ENCODE measurements at regions not wholly inside any gene's neighbourhood (a gene's known extent, or its start where the extent isn't known, plus 50 kb on each side); places are given as distances from the start of the nearest gene placed in this dataset.
A peak's percentile ranks its signal among the peaks of the same experiment; 100 is the strongest.

DNA sequence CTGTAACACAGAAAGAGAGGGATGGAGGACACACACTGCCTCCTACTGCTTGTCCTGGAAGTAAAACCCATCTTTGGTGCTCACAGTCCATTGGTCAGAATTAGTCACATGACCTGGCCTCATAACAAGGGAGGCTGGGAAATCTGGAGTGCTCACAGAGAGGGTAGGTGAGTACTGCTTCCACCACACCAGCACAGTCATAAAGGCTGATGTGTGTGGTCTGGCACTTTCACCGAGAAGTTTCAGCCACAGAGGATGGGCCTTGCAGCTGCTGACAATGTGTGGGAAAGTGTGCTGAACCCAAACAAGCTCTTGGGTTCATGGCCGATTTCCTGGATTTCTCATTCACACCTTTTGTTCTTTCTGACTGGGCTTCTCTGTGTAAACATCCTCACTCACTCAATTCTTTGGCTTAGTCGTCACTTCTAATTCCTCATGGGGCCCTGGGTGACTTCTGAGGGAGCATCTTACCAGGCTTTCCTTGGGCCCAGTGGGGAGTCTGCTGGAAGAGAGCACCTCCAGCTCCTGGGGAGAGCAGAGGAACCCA, 100.7 kb downstream of the ASB7 start:
- peak; percentile 19 for DNase-seq (ENCODE audit: low spot score)

DNA sequence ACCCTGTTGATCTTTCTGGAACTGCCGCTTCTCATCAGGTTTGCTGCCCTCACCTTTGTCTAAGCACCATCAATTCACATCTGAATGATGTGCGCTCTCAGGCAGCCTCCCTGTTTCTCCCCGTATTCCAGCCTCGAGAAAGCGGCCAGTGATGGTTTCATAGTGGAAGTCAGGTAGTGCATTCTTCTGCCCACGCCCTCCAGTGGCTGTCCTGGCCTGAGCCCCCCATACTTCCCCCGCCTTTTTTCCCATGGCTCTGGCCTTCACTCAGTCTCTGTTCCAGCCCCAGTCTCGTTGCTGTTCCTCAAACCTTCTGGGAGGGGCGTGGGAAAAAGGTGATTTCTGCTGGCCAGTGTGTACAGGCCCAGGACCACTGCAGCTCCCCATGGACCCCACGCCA, 101.3 kb downstream of the ASB7 start:
- no peak for DNase-seq (ENCODE audit: low spot score)

DNA sequence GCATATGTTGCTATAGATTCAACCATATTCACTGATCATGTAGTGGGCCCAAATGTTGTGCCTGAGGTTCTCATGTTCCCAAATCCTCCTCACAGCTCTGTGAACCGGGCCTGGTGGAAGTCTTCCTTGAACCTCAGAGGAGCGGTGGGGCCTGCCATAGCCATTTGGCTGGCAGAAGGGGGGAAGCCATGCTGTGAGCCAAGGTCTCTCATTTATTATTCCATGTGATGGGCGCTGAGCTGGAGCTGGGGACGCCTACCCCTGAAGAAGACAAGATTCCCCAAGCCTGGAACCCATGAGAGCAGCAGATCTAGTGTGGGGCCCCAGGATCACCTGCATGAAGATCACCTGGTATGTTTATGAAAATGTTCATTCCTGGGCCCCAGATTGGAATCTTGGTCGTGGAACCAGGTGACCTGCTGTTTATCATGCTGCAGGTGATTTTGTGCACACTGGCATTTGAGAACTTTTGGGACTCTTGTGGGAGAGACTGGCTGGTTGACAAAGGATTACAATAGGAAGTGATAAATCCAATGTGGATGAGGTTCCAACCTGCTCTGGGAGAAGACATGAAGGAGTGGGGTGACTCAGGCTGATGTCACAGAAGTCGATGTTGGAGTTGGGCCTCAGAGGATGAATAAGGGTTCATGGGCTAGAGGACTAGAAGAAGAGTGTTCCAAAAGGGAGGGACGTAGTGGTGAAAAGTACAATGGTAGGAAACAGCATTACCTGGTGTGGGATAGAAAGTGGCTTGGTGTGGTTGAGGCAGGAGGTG, 102.1 kb downstream of the ASB7 start:
- no peak for DNase-seq (ENCODE audit: low spot score)

DNA sequence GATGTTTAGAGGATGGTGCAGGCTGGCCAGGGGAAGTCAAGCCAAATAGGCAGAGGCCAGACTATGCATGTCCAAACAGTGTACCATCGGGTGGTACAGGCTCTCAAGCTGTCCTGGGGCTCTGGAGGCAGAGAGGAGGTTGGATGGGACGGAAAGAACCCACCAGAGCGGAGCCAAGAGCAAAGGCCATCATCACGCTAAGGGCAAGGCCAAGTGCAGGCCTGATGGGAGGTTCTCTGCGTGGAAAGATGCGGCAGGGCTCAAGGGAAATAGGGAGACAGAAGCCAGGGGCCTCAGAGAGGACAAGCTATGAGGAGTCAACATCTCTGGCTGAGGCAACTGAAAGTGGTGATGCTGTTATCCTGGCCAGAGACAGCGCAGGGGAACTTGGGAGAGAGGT, 102.7 kb downstream of the ASB7 start:
- DNase-seq (ENCODE audit: low spot score), result no peak

DNA sequence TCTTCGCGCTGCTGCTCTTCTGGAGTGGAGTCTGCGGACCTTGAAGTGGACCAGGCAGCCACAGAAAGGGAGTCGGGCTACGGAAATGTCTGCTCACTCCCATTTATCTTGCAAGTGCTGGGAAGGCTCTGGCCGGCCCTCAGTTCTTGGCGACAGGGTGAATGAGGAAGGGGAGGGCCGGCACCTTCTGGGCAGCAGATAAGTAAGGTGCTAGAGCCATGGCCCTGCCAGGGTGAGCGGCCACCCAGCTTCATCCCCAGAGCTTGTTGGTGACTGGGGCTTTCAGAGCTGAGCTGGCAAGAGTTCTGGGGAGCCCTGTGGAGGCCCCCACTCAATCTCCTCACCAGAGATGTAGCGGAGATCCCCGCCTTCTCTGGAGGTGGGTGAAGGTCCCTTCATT, 103.5 kb downstream of the ASB7 start:
- DNase-seq (ENCODE audit: low spot score), result no peak

DNA sequence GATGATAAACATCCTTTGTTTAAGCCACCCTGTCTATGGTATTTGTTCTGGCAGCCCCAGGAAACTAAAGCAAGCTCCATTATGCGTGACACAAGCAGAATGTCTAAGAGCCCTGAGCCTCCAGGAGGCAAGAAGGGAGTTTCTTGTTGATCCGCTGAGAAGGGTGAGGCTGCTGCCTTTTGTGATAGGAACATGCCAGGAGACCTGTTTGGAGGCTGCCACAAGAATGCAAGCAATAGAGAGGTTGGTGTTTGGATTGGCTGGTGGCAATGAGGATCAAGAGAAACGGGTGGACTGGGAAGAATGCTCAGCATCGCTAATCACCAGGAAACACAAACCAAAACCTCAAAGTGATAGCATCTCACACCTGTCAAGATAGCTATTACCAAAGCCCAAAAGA, 104.8 kb downstream of the ASB7 start:
- no peak for DNase-seq (ENCODE audit: low spot score)

DNA sequence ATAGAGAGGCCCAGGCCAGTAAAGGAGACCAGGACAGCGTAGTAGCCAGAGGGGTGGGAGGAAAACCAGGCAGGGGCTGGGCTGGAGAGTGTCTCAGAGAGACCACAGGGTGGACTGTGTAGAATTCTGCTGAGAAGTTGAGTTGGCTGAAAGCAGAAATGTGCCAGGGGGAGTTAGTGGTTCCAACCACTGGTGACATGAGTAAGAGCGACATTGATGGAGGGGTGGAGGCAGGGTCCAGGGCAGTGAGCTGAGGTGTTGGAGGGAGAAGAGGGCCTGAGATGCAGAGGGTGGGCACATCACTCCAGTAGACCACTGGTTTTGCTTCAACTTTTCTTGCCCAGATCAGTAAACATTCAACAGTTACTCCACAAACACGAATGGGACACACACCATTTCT, 106.5 kb downstream of the ASB7 start:
- DNase-seq (ENCODE audit: low spot score), result no peak

DNA sequence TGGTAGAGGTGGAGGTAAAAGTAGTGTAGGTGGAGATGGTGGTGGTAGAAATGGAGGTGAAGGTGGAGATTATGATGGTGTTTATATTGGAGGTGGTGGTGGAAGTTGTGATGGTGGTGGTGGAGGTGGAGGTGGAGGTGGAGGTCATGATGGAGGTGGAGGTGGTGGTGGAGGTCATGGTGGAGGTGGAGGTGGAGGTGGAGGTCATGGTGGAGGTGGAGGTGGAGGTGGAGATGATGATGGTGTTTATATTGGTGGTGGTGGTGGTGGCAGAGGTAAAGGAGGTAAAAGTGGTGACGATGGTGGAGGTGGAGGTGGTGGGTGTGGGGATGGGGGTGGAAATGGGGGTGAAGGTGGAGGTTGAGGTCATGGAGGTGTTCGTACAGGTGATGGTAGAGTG, 107.8 kb downstream of the ASB7 start:
- no peak for DNase-seq (ENCODE audit: low spot score)

DNA sequence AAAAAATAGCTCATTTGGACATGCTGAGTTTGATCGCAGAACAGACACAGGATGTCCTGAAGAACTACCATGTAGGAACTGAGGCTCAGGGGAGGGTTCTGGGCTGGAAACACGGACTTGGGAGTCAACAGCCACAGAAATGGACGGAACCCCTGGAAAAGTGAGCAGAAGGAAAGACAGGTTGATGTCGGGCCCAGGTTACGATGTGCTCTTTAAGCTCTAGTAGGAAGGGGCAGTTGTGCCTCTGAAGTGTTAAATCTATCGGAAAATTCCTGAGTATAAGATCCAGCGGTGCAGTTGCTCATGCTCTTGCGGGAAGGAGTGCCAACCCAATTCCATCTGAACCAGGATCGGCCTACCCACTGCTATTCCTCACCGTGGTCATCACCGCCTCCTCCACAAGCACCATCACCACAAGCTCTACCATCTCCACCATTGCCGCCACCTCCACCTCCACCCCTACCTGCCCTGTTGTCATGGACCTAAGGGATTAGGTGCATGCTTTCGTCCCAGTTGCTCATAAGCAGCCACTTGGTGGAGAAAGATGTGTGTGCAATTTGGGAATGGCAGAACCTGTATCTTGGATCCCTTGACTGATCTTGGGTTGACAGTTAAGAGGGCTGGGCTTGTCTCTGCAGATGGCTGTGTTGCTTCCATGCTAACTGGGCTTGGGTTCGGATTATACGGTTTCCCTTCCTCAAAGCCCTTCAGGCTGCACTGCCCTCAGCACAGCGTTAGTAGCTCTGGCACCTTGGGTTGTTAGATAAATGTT, 108.5 kb downstream of the ASB7 start:
- no peak for DNase-seq (ENCODE audit: low spot score)

DNA sequence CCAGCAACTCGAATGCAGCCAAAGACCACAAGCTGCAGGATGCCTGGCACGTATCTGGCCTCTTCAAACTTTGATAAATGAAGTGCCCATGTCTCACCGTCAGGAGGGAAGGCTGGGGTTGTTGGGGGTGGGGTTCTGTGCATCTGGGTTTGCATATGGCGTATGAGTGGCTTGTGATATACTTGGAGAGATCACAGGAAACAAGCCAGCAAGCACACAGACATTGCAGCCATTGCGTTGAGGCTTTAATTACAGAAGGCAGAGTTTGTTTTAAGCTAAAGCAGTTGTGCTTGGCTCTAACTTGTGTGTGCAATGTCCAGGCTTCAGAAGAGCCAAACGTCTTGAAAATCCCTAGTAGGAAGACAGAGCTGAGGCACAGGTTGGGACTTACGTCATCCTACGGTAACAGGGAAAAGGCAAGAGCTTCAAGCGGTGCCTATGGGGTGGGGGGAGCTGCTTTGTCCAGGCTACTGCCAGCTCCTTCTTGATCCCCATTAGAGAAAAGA, 109.2 kb downstream of the ASB7 start:
- DNase-seq (ENCODE audit: low spot score), result peak; percentile 6

DNA sequence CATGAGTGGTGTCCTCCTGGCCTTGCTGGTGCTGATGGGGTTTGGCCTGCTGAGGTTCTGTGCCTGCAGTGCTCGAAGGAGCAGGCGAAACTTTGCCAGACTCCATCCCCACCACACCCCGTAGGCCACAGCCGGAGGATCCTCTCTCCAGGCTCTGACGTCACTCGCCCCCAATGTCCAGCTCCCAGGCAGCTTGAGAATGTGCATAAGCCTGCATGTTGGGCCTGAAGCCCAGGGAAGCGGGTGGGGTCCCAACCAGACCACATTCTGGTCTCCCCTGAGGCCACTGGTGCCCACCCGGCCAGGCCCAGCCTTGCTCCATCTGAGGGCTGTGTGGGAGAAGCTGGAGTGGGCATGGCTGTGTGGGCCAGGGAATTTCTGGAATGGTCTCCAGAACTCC, 109.8 kb downstream of the ASB7 start:
- DNase-seq (ENCODE audit: low spot score), result no peak

DNA sequence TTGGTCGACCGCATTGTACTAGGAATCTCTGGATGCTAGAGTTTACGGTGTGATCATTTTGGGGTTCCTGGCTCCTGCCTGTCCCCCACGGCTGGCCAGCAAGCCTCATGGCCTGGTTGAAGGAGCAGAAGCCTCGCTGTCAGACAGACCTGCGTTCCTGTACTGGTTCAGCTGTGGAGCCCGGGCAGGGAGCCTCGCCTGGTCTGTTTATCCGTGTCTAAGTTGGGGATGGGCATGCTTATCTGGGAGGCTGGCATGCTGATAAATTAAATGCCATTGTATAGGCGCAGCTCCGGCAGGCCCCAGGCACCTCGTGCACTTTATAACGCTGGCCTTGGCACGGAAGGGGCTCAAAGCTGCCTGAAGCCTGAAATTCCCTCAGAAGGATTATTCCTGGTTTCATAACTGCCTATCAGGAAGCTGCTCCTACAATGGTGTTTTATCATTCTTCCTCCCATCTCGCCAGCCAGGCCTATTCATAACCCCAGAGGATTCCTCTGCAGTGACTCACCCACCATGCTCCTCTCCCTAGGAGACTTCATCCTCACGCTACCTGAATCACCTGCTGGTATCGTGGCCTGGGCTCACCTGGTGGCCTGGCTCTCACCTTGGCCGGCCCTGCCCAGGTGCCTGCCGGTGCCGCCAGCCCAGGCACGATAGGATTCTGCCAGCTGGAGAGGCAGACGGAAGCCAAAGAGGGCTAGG, 110.9 kb downstream of the ASB7 start:
- no peak for DNase-seq (ENCODE audit: low spot score)

DNA sequence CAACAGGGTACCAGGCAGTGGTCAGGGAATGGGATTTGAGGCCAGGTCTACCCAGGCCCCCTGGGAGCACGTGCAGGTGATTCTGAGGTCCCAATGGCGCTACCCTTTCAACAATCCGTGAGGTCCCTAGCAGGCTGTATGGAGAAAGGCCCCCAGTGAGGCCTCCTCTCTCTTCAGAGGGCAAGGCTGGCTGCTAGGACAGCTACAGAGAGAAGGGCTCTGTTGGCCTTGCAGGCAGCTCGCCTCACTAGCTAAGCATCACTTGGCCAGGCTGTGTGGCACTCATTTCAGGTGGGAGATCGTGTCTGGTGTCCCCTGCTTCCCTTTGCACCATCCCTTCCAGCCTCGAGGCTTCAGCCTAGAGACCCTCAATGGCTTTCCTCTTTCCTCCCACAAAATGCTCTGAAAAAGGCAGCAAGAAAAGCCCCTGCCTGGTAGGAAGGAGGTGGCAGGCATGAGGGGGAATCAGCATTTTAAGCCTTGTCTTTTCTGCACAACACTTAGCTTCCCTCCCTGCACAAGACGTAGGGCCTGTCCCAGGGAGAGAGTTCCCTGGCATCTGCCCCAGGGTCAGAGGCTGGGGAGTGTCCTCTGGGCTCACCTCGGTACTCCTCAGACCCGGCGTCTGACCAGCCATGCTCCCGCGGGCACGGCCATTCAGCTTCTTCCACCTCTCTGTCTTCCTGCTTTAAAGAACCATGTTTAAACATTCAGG, 111.8 kb downstream of the ASB7 start:
- no peak for DNase-seq (ENCODE audit: low spot score)

DNA sequence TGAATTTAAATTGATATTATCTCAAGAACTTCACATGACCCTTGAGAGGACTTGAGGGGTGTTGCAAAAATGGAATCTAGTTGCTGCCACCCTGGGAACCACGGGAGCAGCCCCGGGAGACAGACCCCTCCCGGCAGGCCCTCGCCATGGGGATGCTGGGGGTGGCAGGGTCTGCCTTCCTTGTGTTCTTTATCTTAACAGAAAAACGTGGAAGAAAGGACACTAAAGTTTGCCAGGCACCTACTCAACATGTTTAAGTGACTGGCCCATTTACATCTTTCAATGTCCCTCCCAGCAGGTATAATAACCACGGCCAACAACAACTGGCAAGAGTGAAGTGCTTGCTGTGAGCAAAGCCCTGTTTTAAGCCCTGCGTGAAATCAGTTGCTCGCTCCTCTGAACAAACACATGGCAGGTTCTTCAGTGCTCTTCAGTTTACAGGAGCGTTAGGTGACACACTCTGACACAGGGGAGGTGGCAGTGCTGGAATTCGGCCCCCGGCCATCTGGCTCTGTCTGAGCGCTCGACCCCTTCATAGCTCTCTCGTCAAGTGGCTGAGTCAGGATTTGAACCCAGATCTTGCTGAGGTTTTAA, 112.5 kb downstream of the ASB7 start:
- no peak for DNase-seq (ENCODE audit: low spot score)

DNA sequence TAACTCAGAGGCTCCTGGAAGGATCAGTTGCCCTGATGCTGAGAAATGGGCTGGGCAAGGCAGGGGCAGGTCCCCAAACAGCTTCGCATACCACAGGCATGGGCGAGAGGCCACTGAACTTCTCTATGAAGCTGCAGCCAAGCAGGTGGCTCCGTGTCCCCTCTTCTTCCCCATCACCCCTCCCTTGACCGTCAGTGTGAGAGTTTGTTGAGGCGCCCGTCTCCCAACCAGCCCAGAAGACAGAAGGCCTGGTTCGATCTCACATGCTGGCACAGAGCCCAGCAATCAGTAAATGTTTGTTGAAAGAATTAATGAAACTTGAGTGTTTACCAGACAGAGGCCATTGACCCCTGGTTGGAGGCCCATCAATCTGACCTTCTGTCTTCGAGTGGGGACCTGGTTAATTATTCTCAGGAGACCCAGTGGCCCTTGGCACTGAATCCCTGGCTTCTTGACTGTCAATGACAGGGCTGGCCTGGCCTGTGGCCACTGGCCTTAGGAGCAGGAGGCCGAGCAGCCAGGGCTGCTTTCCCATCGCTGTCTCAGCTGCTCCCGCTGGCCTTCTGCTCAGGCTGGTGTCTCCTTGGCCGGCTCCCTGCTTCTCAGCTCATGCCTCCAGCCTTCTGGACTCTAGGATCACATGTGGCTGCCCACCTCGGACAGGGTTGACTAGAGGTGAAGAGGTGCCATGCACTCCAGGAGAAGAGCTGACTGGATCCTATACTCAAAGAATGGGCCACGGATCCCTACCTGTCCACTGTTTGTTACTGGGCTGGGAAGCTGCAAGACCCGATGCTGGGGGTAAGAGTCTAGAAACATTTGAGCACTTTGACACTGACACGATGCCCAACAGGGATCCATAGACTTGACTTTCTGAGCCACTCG, 113.4 kb downstream of the ASB7 start:
- DNase-seq (ENCODE audit: low spot score), result no peak

DNA sequence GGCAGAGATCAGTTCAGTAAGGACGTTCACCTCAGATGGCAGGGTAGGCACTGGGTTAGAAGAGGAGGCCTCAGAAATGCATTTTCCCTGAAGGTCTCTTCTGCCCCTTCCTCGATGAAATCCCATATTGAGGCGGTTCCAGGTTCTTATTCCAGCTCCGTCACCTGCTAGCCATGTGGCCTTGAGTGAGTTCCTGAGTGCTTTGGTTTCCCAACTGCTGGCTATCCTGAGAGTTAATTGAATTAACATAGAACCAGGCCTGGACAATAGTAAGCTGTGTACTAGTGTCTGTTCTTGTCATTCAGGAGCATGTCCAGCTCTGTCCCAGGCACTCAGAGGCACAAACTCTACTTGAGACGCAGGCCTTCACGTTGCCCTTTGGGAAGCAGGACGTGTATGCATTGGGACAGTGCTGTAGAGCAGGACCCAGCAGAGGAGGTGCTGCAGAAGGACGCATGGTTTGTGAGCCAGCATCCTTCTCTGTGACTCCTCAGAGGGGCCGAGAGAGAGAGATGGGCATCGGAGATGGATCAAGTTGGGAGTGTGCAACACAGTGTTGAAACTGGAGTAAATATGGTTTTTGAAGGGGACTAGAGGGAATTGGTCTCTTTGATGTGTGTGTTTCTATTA, 114.2 kb downstream of the ASB7 start:
- DNase-seq (ENCODE audit: low spot score), result no peak

DNA sequence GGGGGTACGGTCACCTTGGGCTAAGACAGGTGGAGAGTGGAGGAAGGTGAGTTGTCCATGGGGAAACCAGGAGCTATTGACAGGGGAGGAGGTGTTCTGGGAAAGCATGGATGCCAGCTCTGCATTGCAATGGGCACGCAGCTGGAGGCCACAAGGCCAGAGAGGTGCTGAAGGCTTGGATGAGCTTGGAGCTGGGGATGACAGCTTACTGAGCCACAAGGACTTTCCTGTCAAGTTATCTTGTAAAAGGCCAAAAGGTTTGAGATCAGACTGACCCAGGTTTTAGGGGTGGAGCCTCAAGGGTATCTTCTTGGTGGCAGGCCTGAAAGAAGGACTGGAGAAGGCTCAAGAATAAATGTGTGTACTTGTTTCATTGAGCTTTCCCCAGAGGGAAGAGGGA, 115.2 kb downstream of the ASB7 start:
- no peak for DNase-seq (ENCODE audit: low spot score)

DNA sequence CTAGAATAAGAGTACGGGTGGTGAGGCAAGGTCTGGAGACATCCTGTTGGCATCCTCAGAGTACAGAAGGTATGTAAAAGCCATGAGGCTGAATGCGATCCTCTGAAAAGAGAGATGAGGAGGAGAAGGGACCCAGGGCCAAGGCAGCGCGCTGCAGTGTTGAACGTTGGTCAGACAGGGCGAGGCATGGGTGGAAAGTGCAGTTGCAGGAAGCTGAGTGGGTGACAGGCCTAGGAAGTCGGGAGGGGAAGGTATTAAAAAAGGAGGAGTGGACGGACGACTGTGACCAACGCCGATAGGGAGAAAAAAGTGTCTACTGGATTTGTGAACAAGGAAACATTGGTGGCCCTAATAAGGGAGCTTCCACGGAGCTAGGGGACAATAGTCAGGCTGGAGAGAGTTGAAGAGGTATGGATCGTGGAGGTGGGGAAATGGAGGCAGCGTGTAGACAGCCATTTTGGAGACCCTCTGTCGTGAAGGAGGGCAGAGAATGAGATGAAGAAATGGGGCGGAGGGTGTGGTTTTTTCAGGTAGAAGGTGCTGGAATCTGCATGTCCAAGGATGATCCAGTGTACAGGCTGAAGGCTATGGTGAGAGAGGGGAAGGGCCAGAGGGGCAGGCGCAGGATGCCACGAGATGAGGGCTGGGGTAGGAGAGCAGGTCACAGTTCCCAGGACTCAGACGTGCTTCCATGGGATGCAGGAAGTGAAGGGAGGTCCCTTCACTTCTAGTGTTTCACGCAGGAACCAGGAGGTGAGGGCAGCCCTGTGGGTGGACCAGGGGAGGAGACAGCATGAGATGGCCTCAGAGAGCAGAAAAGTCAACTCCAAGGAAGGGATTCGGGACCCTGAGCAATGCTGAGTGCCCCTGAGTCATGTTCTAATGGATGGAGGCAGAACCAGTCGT, 115.9 kb downstream of the ASB7 start:
- no peak for DNase-seq (ENCODE audit: low spot score)

DNA sequence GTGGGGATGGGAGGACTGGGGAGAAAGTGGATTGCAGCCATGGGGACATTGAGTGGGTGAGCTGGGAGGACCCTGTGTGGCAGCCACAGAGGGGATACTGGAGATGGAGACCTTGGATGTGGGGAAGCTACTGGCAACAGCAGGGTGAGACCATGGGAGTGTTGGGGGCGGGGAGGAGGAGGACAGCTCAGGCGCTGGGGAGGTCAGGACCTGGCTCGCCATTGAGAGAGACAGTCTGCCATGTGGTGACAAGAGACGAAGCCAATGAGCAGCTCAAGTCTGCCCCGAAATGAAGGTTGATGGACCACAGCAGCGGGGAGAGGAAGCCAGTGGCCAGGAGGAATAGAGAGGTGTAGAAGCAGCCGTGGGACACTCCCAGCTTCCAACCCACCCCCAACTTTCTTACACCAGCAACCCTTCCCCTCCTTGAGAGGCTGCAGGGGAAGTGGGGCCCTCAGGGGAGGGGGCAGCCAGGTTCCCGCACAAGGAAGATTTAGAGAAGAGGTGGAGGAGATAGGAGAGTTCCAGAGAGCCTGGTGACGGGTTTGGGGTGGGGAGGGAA, 118.1 kb downstream of the ASB7 start:
- DNase-seq (ENCODE audit: low spot score), result no peak

Data from NAMALWA (cell line).